Renal pelvis (tissue), 1 donor: ENCODE measurements at regions not wholly inside any gene's neighbourhood (a gene's known extent, or its start where the extent isn't known, plus 50 kb on each side); places are given as distances from the start of the nearest gene placed in this dataset.

Experiments
- DNase-seq: peaks from one replicate; pipeline ENCODE4 v3.0.0-alpha.2; 2013

GRCh38 chr12:90027889-90028634, 319.4 kb upstream of the ATP2B1 start:
- no peak for DNase-seq

GRCh38 chr12:90027041-90027440, 318.4 kb upstream of the ATP2B1 start:
- DNase-seq: no peak

GRCh38 chr12:90026516-90026915, 317.9 kb upstream of the ATP2B1 start:
- no peak for DNase-seq

GRCh38 chr12:90024262-90024661, 315.6 kb upstream of the ATP2B1 start:
- DNase-seq: no peak

GRCh38 chr12:90023207-90023900, 314.7 kb upstream of the ATP2B1 start:
- no peak for DNase-seq

GRCh38 chr12:90021795-90022440, 313.3 kb upstream of the ATP2B1 start:
- no peak for DNase-seq

- DNase-seq: no peak
These were observed 312.2 kb upstream of the ATP2B1 start for GRCh38 chr12:90020881-90021280.

- no peak for DNase-seq
These were observed 311.8 kb upstream of the ATP2B1 start for GRCh38 chr12:90020436-90020835.

GRCh38 chr12:90020014-90020413, 311.4 kb upstream of the ATP2B1 start:
- DNase-seq: no peak

GRCh38 chr12:90017316-90017715, 308.7 kb upstream of the ATP2B1 start:
- DNase-seq: no peak

GRCh38 chr12:90015228-90015627, 306.6 kb upstream of the ATP2B1 start:
- DNase-seq: no peak

- no peak for DNase-seq
These were observed 304.8 kb upstream of the ATP2B1 start for GRCh38 chr12:90013409-90013808.

GRCh38 chr12:90010089-90010488, 301.5 kb upstream of the ATP2B1 start:
- DNase-seq: no peak

GRCh38 chr12:90008277-90008676, 299.6 kb upstream of the ATP2B1 start:
- no peak for DNase-seq

- DNase-seq: no peak
These were observed 295.9 kb upstream of the ATP2B1 start for GRCh38 chr12:90004319-90005074.

GRCh38 chr12:90003688-90004087, 295.1 kb upstream of the ATP2B1 start:
- DNase-seq: no peak

- no peak for DNase-seq
These were observed 292.1 kb upstream of the ATP2B1 start for GRCh38 chr12:90000721-90001120.

GRCh38 chr12:89999699-90000505, 291.3 kb upstream of the ATP2B1 start:
- peak; percentile 50 for DNase-seq

GRCh38 chr12:89995870-89996269, 287.2 kb upstream of the ATP2B1 start:
- no peak for DNase-seq

GRCh38 chr12:89994911-89995310, 286.3 kb upstream of the ATP2B1 start:
- DNase-seq: no peak

GRCh38 chr12:89993632-89994031, 285.0 kb upstream of the ATP2B1 start:
- DNase-seq: no peak
